Panc1 (cell line): ENCODE measurements at regions not wholly inside any gene's neighbourhood (a gene's known extent, or its start where the extent isn't known, plus 50 kb on each side); places are given as distances from the start of the nearest gene placed in this dataset.

Experiments used
- ATAC-seq: fragments of 200-7000 bp; cut with Tn5 transposase; 2 replicates; pipeline ENCODE4 v1.9.1; 2020; ENCODE audit warnings: mild to moderate bottlenecking, moderate library complexity
- BruUV-seq: library from RNA; stranded (reverse); fragments of 400-500 nt; replicated peaks from 2 replicates; lab custom pipeline; 2021; lab: Mats Ljungman, UMichigan
- CTCF ChIA-PET: fragments of 300-600 bp; sonication (Branson Sonifier 250); formaldehyde crosslinking; loops from one replicate; lab custom pipeline; 2022; ENCODE audit warnings: antibody characterized with exemption; lab: Charles Lee
- POLR2A ChIA-PET: fragments of 300-600 bp; sonication (Branson Sonifier 250); formaldehyde crosslinking; loops from one replicate; lab custom pipeline; 2022; ENCODE audit warnings: antibody characterized with exemption; lab: Charles Lee
- DNase-seq: peaks from one replicate; pipeline ENCODE4 v3.0.0-alpha.2; 2010; ENCODE audit warnings: low read depth, low spot score
- H3K27ac ChIP-seq: 2 replicates; pipeline ENCODE4 v1.5.1; 2011; ENCODE audit warnings: mild to moderate bottlenecking, low read length, inconsistent platforms
- H3K27me3 ChIP-seq: fragments of 200-500 bp; sonication (Bioruptor generic); 2 replicates; pipeline ENCODE4 v1.6.0; 2014; ENCODE audit warnings: low read length, inconsistent platforms; ENCODE audit not compliant: control insufficient read depth, insufficient read depth
- H3K36me3 ChIP-seq: fragments of 200-500 bp; sonication (Bioruptor generic); 2 replicates; pipeline ENCODE4 v1.5.1; 2014; ENCODE audit warnings: inconsistent platforms, mild to moderate bottlenecking, low read length, moderate library complexity; ENCODE audit not compliant: control insufficient read depth, insufficient read depth
- H3K4me1 ChIP-seq: 2 replicates; pipeline ENCODE4 v1.5.1; 2011; ENCODE audit warnings: inconsistent platforms, mild to moderate bottlenecking, low read length, moderate library complexity; ENCODE audit not compliant: control insufficient read depth, insufficient read depth
- H3K4me3 ChIP-seq, 2 experiments: 2 replicates each; pipeline ENCODE4 v1.5.1; 2011 to 2012; ENCODE audit warnings: low read depth in 2 of 2, low read length in 2 of 2, mild to moderate bottlenecking in 2 of 2, inconsistent platforms in 1 of 2, moderate library complexity in 1 of 2
- H3K9me3 ChIP-seq: fragments of 200-500 bp; sonication (Bioruptor generic); 2 replicates; pipeline ENCODE4 v1.5.1; 2014; ENCODE audit warnings: low read depth, mild to moderate bottlenecking, inconsistent platforms, low read length, moderate library complexity; ENCODE audit not compliant: control insufficient read depth, insufficient read depth
- POLR2AphosphoS5 ChIP-seq: IDR thresholded peaks from 2 replicates; pipeline ENCODE4 v1.6.1; 2012; ENCODE audit warnings: mild to moderate bottlenecking, low read depth, low read length, moderate library complexity
- SIN3A ChIP-seq: IDR thresholded peaks from 2 replicates; pipeline ENCODE4 v1.6.1; 2012; ENCODE audit warnings: low read depth, mild to moderate bottlenecking, low read length, moderate library complexity, borderline replicate concordance; ENCODE audit not compliant: insufficient read depth
- TCF7L2 ChIP-seq: IDR thresholded peaks from 2 replicates; pipeline ENCODE4 v1.6.1; 2011; ENCODE audit warnings: mild to moderate bottlenecking, low read depth, low read length, inconsistent platforms
- in situ Hi-C: cut with HindIII; loops from 2 replicates; pipeline ENCODE4 v1.10.0; 2016; ENCODE audit warnings: low sequenced_read_pairs, low pct_unique_long_range_greater_than_20kb
- intact Hi-C: fragments of 100-400 bp; cut with micrococcal nuclease; formaldehyde crosslinking; loops from one replicate; pipeline ENCODE4 v1.10.0; 2022; ENCODE audit not compliant: unreplicated experiment
- TF ChIP-seq, protein P1 (sequence below), 2 experiments: IDR thresholded peaks; 2 replicates each; pipeline ENCODE4 v1.6.1; 2011 to 2012; ENCODE audit warnings: low read depth in 2 of 2, control low read depth in 1 of 2, low read length in 1 of 2, mild to moderate bottlenecking in 1 of 2, moderate library complexity in 1 of 2; ENCODE audit not compliant: insufficient read depth in 1 of 2
- TF ChIP-seq, protein P2 (sequence below): fragments of 450-650 bp; IDR thresholded peaks from 2 replicates; pipeline ENCODE4 v1.5.1; 2017; ENCODE audit warnings: mild to moderate bottlenecking

DNA sequence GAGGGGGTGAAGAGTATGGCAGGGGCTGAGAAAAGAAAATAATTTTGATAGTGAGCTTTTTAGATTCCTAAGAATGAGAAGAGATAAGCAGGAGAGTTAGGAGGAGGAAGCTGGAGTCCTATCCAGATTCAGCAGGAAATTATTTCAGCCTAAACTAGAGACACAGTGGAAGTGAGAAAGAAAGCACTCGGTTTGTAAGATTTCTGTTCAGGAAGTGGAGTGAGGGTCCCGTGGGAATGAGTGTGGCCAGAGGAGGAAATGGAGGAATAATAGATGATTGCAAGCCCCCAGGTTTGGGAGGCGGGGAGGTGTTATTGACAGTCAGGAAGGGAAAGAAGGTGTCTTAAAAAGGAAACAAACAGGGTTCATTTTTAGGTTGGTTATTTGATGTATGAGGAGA, 84.8 kb upstream of the NRP1 start:
- DNase-seq (no peak), ATAC-seq (no peak)
- no TSS peak for BruUV-seq
- Histone ChIP-seq H3K4me3 (no peak overlapping the region), H3K36me3 (no peaks in the 10 kb centered on the region), H3K27me3 (no peaks in the 10 kb centered on the region), H3K9me3 (no peaks in the 10 kb centered on the region), H3K4me1 (no peaks in the 10 kb centered on the region), H3K27ac (no peak overlapping the region)
- TF ChIP-seq TCF7L2 (no peak), POLR2AphosphoS5 (no peak), SIN3A (no peak)
- TF ChIP-seq, protein P1, sequence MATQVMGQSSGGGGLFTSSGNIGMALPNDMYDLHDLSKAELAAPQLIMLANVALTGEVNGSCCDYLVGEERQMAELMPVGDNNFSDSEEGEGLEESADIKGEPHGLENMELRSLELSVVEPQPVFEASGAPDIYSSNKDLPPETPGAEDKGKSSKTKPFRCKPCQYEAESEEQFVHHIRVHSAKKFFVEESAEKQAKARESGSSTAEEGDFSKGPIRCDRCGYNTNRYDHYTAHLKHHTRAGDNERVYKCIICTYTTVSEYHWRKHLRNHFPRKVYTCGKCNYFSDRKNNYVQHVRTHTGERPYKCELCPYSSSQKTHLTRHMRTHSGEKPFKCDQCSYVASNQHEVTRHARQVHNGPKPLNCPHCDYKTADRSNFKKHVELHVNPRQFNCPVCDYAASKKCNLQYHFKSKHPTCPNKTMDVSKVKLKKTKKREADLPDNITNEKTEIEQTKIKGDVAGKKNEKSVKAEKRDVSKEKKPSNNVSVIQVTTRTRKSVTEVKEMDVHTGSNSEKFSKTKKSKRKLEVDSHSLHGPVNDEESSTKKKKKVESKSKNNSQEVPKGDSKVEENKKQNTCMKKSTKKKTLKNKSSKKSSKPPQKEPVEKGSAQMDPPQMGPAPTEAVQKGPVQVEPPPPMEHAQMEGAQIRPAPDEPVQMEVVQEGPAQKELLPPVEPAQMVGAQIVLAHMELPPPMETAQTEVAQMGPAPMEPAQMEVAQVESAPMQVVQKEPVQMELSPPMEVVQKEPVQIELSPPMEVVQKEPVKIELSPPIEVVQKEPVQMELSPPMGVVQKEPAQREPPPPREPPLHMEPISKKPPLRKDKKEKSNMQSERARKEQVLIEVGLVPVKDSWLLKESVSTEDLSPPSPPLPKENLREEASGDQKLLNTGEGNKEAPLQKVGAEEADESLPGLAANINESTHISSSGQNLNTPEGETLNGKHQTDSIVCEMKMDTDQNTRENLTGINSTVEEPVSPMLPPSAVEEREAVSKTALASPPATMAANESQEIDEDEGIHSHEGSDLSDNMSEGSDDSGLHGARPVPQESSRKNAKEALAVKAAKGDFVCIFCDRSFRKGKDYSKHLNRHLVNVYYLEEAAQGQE (IDR thresholded peaks at IDR 0.05; ENCODE audit: insufficient read depth in 1 of 2, low read depth in 2 of 2, low read length in 1 of 2), result no peak
- TF ChIP-seq, protein P2, sequence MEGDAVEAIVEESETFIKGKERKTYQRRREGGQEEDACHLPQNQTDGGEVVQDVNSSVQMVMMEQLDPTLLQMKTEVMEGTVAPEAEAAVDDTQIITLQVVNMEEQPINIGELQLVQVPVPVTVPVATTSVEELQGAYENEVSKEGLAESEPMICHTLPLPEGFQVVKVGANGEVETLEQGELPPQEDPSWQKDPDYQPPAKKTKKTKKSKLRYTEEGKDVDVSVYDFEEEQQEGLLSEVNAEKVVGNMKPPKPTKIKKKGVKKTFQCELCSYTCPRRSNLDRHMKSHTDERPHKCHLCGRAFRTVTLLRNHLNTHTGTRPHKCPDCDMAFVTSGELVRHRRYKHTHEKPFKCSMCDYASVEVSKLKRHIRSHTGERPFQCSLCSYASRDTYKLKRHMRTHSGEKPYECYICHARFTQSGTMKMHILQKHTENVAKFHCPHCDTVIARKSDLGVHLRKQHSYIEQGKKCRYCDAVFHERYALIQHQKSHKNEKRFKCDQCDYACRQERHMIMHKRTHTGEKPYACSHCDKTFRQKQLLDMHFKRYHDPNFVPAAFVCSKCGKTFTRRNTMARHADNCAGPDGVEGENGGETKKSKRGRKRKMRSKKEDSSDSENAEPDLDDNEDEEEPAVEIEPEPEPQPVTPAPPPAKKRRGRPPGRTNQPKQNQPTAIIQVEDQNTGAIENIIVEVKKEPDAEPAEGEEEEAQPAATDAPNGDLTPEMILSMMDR, result no peak
- in situ Hi-C loops (no loop called here), intact Hi-C loops (no loop called here)
- CTCF ChIA-PET, result no interaction called here
- POLR2A ChIA-PET, result no interaction called here

DNA sequence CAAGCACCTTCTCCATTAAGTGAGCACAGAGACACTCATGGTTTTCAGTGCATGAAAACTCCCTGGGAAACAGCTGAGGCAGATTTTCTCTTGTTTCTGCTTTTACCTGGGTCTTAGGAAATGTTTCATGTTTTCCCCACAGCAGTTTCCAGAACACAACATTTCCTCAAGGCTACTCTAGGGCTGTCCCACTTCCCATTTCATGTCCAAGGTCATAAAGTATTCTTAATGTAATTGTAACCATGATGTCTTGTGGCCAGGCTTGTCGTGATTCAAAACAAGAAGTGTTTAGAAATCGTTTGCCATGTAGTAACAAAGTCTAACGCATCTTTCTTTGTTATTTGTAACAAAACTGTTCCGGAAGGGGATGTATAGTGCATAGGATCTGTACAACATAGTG, 83.8 kb upstream of the NRP1 start:
- no TSS peak for BruUV-seq
- ChIA-PET CTCF (no interaction called here), POLR2A (no interaction called here)
- H3K27ac ChIP-seq, result no peak overlapping the region
- intact Hi-C loops, result no loop called here
- in situ Hi-C loops, result no loop called here
- no peaks in the 10 kb centered on the region for H3K36me3 ChIP-seq
- no peak for TF ChIP-seq TCF7L2
- no peak for TF ChIP-seq SIN3A
- TF ChIP-seq POLR2AphosphoS5, result no peak
- TF ChIP-seq, protein P2, result no peak
- TF ChIP-seq, protein P1 (IDR thresholded peaks at IDR 0.05; ENCODE audit: insufficient read depth in 1 of 2, low read depth in 2 of 2, low read length in 1 of 2), result no peak
- H3K9me3 ChIP-seq, result no peaks in the 10 kb centered on the region
- no peak for DNase-seq
- no peak for ATAC-seq
- H3K4me1 ChIP-seq, result no peaks in the 10 kb centered on the region
- H3K4me3 ChIP-seq, result no peak overlapping the region
- no peaks in the 10 kb centered on the region for H3K27me3 ChIP-seq
